Nephron progenitor cell (in vitro differentiated cells): ENCODE measurements at regions not wholly inside any gene's neighbourhood (a gene's known extent, or its start where the extent isn't known, plus 50 kb on each side); places are given as distances from the start of the nearest gene placed in this dataset.

Experiments used
- DNase-seq: peaks from one replicate; pipeline ENCODE4 v3.0.0; 2021
- H3K27ac Mint-ChIP-seq: 2 replicates; pipeline ENCODE4 v1.8.0; 2021; ENCODE audit warnings: mild to moderate bottlenecking, moderate library complexity, mixed read lengths
- H3K27me3 Mint-ChIP-seq: 2 replicates; pipeline ENCODE4 v1.8.0; 2021; ENCODE audit warnings: mild to moderate bottlenecking, low read depth, mixed read lengths; ENCODE audit not compliant: poor library complexity
- H3K36me3 Mint-ChIP-seq: 2 replicates; pipeline ENCODE4 v1.8.0; 2021; ENCODE audit warnings: low read depth, mixed read lengths
- H3K4me1 Mint-ChIP-seq: 2 replicates; pipeline ENCODE4 v1.8.0; 2021; ENCODE audit warnings: mixed read lengths
- H3K4me3 Mint-ChIP-seq: 2 replicates; pipeline ENCODE4 v1.8.0; 2021; ENCODE audit warnings: mild to moderate bottlenecking, moderate library complexity, mixed read lengths
- H3K9me3 Mint-ChIP-seq: 2 replicates; pipeline ENCODE4 v1.8.0; 2021; ENCODE audit warnings: mild to moderate bottlenecking, moderate library complexity, mixed read lengths
- CTCF ChIP-seq: fragments of 200-600 bp; sonication (generic); IDR thresholded peaks from 2 replicates; pipeline ENCODE4 v1.5.0; 2021; ENCODE audit warnings: antibody characterized with exemption

GRCh38 chr6:97440590-97441176 lies 157.7 kb upstream of the MMS22L start:
- Mint-ChIP-seq H3K27me3 (no peaks in the 10 kb centered on the region), H3K4me1 (peaks cover 6% of the 10 kb centered on the region), H3K9me3 (no peaks in the 10 kb centered on the region), H3K36me3 (no peaks in the 10 kb centered on the region), H3K27ac (no peak overlapping the region), H3K4me3 (no peak overlapping the region)
- peak; percentile 41 for DNase-seq
- peak; percentile 53 for TF ChIP-seq CTCF

- no peak for TF ChIP-seq CTCF
- no peak for DNase-seq
- Mint-ChIP-seq H3K4me1 (peaks cover 6% of the 10 kb centered on the region), H3K27me3 (no peaks in the 10 kb centered on the region), H3K27ac (no peak overlapping the region), H3K36me3 (no peaks in the 10 kb centered on the region), H3K4me3 (no peak overlapping the region), H3K9me3 (no peaks in the 10 kb centered on the region)
Measured at GRCh38 chr6:97443408-97444080, 160.5 kb upstream of the MMS22L start.

GRCh38 chr6:97445407-97445806 lies 162.4 kb upstream of the MMS22L start:
- Mint-ChIP-seq H3K9me3 (no peaks in the 10 kb centered on the region), H3K4me1 (peaks cover 15% of the 10 kb centered on the region), H3K27ac (no peak overlapping the region), H3K27me3 (no peaks in the 10 kb centered on the region), H3K36me3 (no peaks in the 10 kb centered on the region), H3K4me3 (no peak overlapping the region)
- no peak for TF ChIP-seq CTCF
- no peak for DNase-seq

- H3K4me3 Mint-ChIP-seq, result no peak overlapping the region
- peaks cover 10% of the 10 kb centered on the region for H3K4me1 Mint-ChIP-seq
- no peak for DNase-seq
- no peaks in the 10 kb centered on the region for H3K9me3 Mint-ChIP-seq
- no peaks in the 10 kb centered on the region for H3K36me3 Mint-ChIP-seq
- TF ChIP-seq CTCF, result no peak
- H3K27ac Mint-ChIP-seq, result no peak overlapping the region
- no peaks in the 10 kb centered on the region for H3K27me3 Mint-ChIP-seq
Measured at GRCh38 chr6:97449444-97449966, 166.5 kb upstream of the MMS22L start.

- no peaks in the 10 kb centered on the region for H3K27me3 Mint-ChIP-seq
- TF ChIP-seq CTCF, result no peak
- peak overlapping the region; percentile 31 for H3K27ac Mint-ChIP-seq
- H3K4me3 Mint-ChIP-seq, result no peak overlapping the region
- peaks cover 14% of the 10 kb centered on the region for H3K4me1 Mint-ChIP-seq
- DNase-seq, result no peak
- no peaks in the 10 kb centered on the region for H3K9me3 Mint-ChIP-seq
- no peaks in the 10 kb centered on the region for H3K36me3 Mint-ChIP-seq
Measured at GRCh38 chr6:97450087-97450486, 167.1 kb upstream of the MMS22L start.

- Mint-ChIP-seq H3K4me1 (peaks cover 19% of the 10 kb centered on the region), H3K36me3 (no peaks in the 10 kb centered on the region), H3K27ac (no peak overlapping the region), H3K27me3 (peaks cover 4% of the 10 kb centered on the region), H3K9me3 (no peaks in the 10 kb centered on the region), H3K4me3 (no peak overlapping the region)
- no peak for TF ChIP-seq CTCF
- no peak for DNase-seq
Measured at GRCh38 chr6:97456070-97456469, 173.1 kb upstream of the MMS22L start.
